NCI-H510A (cell line): ENCODE measurements at regions not wholly inside any gene's neighbourhood (a gene's known extent, or its start where the extent isn't known, plus 50 kb on each side); places are given as distances from the start of the nearest gene placed in this dataset.

Source experiments
- DNase-seq: peaks from one replicate; lab custom pipeline; 2025; lab: John Stamatoyannopoulos, UW

DNA sequence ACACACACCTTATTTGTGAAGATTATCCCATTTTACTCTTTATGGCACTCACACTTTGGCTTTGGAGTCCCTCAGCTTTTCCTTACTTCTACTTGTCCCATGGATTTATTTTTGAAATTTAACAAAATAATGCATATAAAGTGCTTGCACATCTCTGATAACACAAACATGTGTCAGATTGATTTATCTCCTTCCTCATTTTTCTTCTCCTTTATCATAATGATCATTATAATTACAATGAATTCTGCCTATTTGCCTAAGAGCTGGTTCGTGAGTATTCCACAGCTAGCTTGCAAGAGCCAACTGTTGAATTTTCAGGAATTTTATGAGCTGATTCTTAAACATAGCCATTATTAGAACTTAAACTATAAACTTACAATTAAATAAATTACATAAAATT, 347.7 kb downstream of the CHSY3 start:
- DNase-seq = no peak

DNA sequence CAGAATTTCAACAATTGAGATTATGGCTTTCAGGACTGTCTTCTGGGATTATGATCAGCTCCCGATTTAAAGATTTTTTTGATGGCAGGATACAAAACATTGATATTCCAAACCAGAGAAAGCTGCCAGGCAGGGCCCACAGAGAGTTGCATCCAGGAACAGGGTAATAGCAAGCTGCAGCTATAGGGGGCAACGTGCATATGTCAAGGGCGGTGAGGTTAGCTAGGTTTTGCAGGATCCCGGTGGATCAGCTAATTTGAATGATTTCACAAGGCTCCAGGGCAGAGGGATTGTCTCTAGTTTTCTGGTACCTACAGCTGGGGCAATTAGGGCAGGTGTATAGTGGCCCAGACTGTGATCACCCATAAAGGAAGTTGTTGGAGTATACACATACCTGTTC, 339.4 kb downstream of the CHSY3 start:
- no peak for DNase-seq

DNA sequence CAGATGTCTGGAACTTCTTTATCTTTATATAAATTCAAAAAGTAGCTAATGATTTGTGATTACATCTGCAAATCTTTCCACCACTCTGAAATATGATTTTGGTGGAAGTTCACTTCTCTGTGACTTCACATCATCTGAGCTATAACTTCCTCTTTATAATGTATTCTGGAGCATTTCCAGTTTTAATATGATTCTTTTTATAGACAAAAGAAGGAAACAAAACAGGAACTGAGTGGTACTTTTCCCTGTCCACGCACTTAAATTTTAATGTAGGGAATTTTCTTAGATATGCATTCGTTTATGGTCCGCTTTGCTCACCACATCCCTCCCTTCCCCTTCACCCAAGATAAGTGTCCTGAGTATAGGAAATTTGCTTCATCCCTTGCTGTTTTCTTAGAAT, 333.5 kb downstream of the CHSY3 start:
- DNase-seq = no peak
